Progenitor cell of endocrine pancreas (in vitro differentiated cells): ENCODE measurements at regions not wholly inside any gene's neighbourhood (a gene's known extent, or its start where the extent isn't known, plus 50 kb on each side); places are given as distances from the start of the nearest gene placed in this dataset.

Source experiments
- DNase-seq: peaks from one replicate; pipeline ENCODE4 v3.0.0; 2021; ENCODE audit warnings: low spot score; ENCODE audit not compliant: unreplicated experiment
- H3K27ac Mint-ChIP-seq: 2 replicates; pipeline ENCODE4 v1.8.0; 2021; ENCODE audit warnings: mild to moderate bottlenecking, moderate library complexity, mixed read lengths
- H3K27me3 Mint-ChIP-seq: 2 replicates; pipeline ENCODE4 v1.8.0; 2021; ENCODE audit warnings: mixed read lengths
- H3K36me3 Mint-ChIP-seq: 2 replicates; pipeline ENCODE4 v1.8.0; 2022; ENCODE audit warnings: mixed read lengths; ENCODE audit not compliant: insufficient read depth
- H3K4me1 Mint-ChIP-seq: 2 replicates; pipeline ENCODE4 v1.8.0; 2021; ENCODE audit warnings: low read depth, mixed read lengths
- H3K4me3 Mint-ChIP-seq: 2 replicates; pipeline ENCODE4 v1.8.0; 2021; ENCODE audit warnings: low read depth, mild to moderate bottlenecking, moderate library complexity, mixed read lengths
- H3K9me3 Mint-ChIP-seq: 2 replicates; pipeline ENCODE4 v1.8.0; 2021; ENCODE audit warnings: low read depth, mixed read lengths
- CTCF ChIP-seq: fragments of 200-600 bp; sonication (generic); IDR thresholded peaks from one replicate; pipeline ENCODE4 v1.5.0; 2021; ENCODE audit warnings: antibody characterized with exemption, mild to moderate bottlenecking; ENCODE audit not compliant: unreplicated experiment

DNA sequence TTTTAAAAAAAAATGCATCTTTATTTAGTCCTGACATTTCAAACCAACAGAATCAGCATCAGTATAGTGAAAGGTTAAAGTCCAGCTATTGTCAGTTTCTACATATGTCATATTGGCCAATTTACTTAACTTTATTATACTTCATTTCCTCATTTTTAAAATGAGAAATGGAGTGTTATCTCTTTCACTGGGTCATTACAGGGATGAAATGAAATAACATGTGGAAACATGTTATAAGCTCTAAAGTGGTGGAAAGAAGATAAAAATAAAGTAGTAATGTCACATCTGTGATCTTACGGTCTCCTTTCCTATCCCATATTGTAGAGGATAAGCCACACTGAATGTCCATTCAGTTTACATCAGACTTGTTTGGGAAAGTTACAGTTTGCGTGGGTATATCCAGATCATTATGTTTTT lies 780.1 kb downstream of the TUSC7 start:
- H3K27ac Mint-ChIP-seq, result no peak overlapping the region
- peaks cover 3% of the 10 kb centered on the region for H3K36me3 Mint-ChIP-seq
- peaks cover under 1% of the 10 kb centered on the region for H3K4me1 Mint-ChIP-seq
- TF ChIP-seq CTCF, result no peak
- no peaks in the 10 kb centered on the region for H3K27me3 Mint-ChIP-seq
- H3K9me3 Mint-ChIP-seq, result no peaks in the 10 kb centered on the region
- DNase-seq, result no peak
- H3K4me3 Mint-ChIP-seq, result no peak overlapping the region

DNA sequence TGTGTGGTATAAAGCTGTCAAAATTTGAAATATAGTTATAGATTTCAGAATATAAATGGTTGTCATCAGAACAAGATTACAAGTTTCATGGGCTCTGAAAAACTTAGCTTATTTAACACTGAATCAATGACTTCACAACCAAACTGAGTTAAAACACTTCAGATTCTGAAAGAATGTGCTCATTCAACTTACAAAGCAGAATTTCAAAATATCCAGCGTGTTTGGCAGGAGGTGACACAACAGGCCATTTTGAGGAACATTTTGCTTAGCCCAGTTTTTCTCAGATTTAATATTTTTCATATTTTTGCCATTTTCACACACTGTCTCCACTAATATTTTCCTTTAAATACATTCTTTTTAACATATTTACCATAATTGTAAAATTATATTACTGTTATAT lies 781.1 kb downstream of the TUSC7 start:
- Mint-ChIP-seq H3K4me3 (no peak overlapping the region), H3K27me3 (no peaks in the 10 kb centered on the region), H3K9me3 (no peaks in the 10 kb centered on the region), H3K27ac (no peak overlapping the region), H3K4me1 (peaks cover 2% of the 10 kb centered on the region), H3K36me3 (peaks cover 3% of the 10 kb centered on the region)
- no peak for DNase-seq
- TF ChIP-seq CTCF, result no peak

DNA sequence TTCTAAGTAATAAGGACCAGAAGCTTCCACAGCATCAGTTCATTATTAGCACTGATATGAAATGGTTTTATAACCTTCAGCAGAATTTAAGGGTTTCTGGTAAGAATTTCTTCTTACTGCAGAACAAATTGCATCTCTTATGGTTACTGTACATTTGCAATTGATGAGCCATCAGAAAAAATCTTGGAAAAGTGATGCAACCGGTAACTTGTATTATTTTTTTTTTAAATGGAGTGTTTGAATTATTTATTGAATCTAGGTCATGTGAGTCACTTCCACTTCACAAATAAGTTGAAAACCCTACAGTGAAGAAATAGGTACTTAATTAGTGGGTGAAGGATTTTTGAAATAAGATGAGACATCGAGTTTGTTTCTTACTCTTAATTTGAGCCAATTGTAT lies 786.0 kb downstream of the TUSC7 start:
- Mint-ChIP-seq H3K9me3 (no peaks in the 10 kb centered on the region), H3K27ac (no peak overlapping the region)
- TF ChIP-seq CTCF, result no peak

GRCh38 chr3:117499189-117499870 lies 789.8 kb downstream of the TUSC7 start:
- no peaks in the 10 kb centered on the region for H3K9me3 Mint-ChIP-seq
- no peak for TF ChIP-seq CTCF
- H3K36me3 Mint-ChIP-seq, result no peaks in the 10 kb centered on the region
- no peak for DNase-seq
- H3K4me3 Mint-ChIP-seq, result no peak overlapping the region
- no peaks in the 10 kb centered on the region for H3K27me3 Mint-ChIP-seq
- no peak overlapping the region for H3K27ac Mint-ChIP-seq
- H3K4me1 Mint-ChIP-seq, result peaks cover 12% of the 10 kb centered on the region

More for the DNA sequence above, 786.0 kb downstream of the TUSC7 start:
- no peaks in the 10 kb centered on the region for H3K27me3 Mint-ChIP-seq
- peaks cover 12% of the 10 kb centered on the region for H3K4me1 Mint-ChIP-seq
- H3K36me3 Mint-ChIP-seq, result peaks cover 3% of the 10 kb centered on the region
- H3K4me3 Mint-ChIP-seq, result no peak overlapping the region
- DNase-seq, result no peak

DNA sequence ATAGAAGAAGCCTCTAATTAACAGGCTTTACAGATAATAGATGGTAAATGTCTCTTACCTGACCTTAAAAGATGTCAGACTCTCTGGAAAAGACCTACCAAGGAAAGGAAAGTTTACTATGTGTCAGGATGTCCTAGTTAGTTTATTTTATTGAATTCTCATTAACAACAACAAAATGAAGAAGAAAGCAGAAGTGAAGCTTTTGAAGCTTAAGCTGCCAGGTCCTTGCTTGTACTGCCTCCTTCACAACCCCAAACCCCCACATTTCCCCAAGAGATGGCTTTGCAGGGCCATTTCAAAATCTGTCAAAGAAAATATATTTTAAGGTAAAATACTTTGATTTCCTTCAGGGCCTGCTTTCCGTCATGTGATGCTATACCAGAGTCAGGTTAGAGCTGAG lies 798.4 kb downstream of the TUSC7 start:
- TF ChIP-seq CTCF, result no peak
- no peaks in the 10 kb centered on the region for H3K27me3 Mint-ChIP-seq
- H3K9me3 Mint-ChIP-seq, result no peaks in the 10 kb centered on the region
- H3K36me3 Mint-ChIP-seq, result no peaks in the 10 kb centered on the region
- H3K4me3 Mint-ChIP-seq, result no peak overlapping the region
- peaks cover 4% of the 10 kb centered on the region for H3K4me1 Mint-ChIP-seq
- DNase-seq, result no peak
- no peak overlapping the region for H3K27ac Mint-ChIP-seq
